CD4-positive, alpha-beta T cell treated with Interleukin-4 for 1 hour (primary cell): ENCODE measurements at regions not wholly inside any gene's neighbourhood (a gene's known extent, or its start where the extent isn't known, plus 50 kb on each side); places are given as distances from the start of the nearest gene placed in this dataset.

Experiments
- DNase-seq, 2 donors: peaks; one replicate each; pipeline ENCODE4 v3.0.0-alpha.2; 2020 to 2022

- DNase-seq, result no peak
Measured at GRCh38 chr1:231108516-231109302, 53.1 kb upstream of the TRIM67 start.

- DNase-seq, result no peak
Measured at GRCh38 chr1:231107600-231108326, 54.1 kb upstream of the TRIM67 start.

GRCh38 chr1:231107151-231107550 is 54.7 kb upstream of the TRIM67 start:
- no peak for DNase-seq

- DNase-seq, result no peak
Measured at GRCh38 chr1:231106347-231106746, 55.5 kb upstream of the TRIM67 start.

GRCh38 chr1:231104917-231105316 is 56.9 kb upstream of the TRIM67 start:
- no peak for DNase-seq

- no peak for DNase-seq
Measured at GRCh38 chr1:231103961-231104360, 57.9 kb upstream of the TRIM67 start.

GRCh38 chr1:231099996-231100767 is 60.1 kb upstream of the FAM89A start:
- DNase-seq, result no peak

GRCh38 chr1:231099311-231099710 is 59.3 kb upstream of the FAM89A start:
- no peak for DNase-seq

- DNase-seq, result no peak
Measured at GRCh38 chr1:231095595-231095994, 55.5 kb upstream of the FAM89A start.

GRCh38 chr1:231094421-231094820 is 54.4 kb upstream of the FAM89A start:
- no peak for DNase-seq

- DNase-seq, result no peak
Measured at GRCh38 chr1:231093156-231093922, 53.3 kb upstream of the FAM89A start.

GRCh38 chr1:231092380-231092779 is 52.3 kb upstream of the FAM89A start:
- no peak for DNase-seq

- peak; percentile 12 to 30 for DNase-seq
Measured at GRCh38 chr1:231091831-231092301, 51.8 kb upstream of the FAM89A start.

- DNase-seq, result no peak
Measured at GRCh38 chr1:231091415-231091814, 51.4 kb upstream of the FAM89A start.
